ENCODE measurements at regions not wholly inside any gene's neighbourhood (a gene's known extent, or its start where the extent isn't known, plus 50 kb on each side); places are given as distances from the start of the nearest gene placed in this dataset.

DNA sequence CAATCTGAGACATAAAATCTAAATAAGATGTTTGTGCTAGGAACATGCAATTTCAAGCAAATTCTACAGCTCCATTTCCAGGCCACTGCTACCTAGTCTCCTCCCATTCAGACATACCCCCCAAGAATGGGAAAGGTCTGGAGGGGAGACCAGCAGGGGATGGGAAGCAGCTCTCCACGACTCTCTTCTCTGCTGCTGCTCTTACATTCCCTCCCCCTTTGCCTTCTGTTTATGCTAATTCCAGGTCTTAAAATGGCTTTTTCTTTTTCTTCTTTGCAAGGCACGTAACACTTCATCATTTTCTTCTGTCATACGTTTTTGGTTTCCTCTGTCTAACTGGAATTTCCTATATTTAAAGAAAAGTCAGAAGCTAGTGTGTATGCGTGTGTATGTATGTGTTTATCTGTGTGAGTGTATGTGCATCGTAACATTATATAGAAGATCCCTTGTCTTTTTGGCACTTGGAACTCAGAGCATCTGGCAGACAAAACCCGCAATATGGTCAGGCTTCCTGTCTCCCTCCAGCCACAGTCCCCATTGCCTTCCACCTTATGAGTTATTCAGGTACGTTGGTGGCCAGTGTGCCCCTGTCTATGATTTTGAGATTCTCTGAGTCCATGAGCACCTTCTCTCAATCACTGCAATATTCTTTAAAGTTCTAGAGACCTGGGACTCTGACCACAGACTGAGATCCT, 493.7 kb downstream of the BTBD3 start:
- CTCF ChIA-PET, result no interaction called here
- POLR2A ChIA-PET, result no interaction called here

DNA sequence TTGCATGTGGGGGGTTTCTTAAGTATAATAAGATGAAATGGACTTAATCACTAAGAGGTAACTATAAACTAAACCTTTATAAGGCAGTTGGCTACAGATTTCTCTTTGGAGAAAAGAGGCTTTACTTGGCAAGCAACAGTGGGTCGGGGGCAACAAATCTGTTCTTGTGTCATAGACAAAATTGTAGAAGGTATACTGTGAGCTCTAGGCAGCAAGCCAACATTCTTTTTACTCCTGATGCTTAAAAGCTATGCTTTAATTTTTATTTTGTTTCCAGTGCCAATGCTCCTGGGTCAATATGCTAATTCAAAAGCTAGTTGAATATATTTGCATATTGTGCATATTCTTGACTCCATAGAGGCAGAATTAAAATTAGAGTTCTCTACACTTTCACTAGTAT, 495.4 kb downstream of the BTBD3 start:
- ChIA-PET POLR2A (no interaction called here), CTCF (no interaction called here)

DNA sequence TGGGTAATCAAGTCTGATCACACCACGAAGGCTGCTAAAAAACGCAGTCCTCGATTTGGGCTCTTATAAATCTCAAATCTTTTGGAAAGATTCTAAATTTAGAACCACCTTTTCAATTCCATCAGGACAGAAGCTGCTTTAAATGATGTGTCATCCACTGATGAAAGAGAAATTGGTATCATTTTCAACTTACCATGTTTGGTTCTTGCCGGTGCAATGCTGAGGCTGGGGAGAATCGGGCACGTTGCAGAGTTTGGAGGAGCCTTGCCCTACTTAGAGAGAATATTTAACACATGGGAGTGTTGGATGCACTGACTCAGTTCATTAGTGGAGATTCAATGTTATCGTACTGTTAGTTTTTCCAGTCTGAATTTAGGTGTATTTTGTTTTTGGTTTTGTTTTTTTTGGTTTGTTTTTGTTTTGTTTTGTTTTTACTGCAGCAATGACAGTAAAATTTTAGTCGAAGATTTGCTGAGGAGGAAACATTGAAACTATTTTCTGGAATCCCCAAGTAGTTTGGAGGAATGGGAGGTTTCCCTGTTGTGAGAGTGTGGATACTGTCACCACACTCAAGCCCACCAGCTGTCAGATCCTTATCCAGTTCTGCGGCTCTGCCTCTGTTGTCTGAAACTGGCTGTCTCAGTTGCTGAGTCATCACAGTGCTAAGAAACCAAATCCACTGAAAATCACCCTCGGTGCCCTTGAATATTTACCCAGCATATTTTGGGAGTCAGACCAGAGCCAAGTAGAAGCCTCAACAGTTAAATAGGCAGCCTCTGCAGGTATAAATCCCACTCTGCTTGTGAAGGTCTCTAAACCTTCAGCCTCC, 497.0 kb downstream of the BTBD3 start:
- ChIA-PET POLR2A (no interaction called here), CTCF (no interaction called here)

DNA sequence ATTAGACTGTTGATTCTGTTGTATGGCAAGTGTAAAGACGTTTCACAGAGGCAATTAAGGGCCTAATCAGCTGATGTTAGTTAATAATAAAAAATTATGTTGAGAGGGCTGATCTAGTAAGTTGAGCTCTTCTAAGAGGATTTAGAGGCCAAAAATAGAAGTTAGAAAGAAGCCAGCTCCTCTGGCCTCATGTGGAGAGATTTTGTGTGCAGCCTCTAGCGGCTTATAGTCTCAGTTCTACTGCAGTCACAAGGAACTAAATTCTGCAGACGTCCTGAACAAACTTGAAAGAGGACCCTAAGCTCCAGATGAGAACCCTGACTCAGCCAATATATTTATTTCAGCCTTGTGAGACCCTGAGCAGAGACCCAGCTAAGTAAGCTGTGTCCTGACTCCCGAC, 498.6 kb downstream of the BTBD3 start:
- ChIA-PET POLR2A (no interaction called here), CTCF (no interaction called here)

GRCh38 chr20:12433724-12434123, 516.0 kb downstream of the BTBD3 start:
- POLR2A ChIA-PET, result no interaction called here
- CTCF ChIA-PET, result no interaction called here

DNA sequence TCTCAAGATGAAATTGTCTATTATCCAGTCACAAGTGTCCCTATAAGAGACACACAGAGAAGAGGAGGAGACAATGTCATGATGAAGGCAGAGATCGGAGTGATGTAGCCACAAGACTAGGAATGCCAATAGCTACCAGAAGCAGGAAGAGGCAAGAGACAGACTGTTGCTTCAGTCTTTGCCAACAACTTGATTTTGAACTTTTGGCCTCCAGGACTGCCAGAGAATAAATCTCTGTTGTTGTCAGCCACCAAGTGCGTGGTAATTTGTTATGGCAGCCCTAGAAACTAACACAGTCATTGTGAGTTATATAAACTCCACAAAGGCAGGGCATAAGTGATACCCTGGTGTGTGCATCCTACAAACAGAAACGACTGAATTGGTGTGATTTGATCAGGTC, 517.0 kb downstream of the BTBD3 start:
- ChIA-PET POLR2A (no interaction called here), CTCF (no interaction called here)

- POLR2A ChIA-PET, result no interaction called here
- CTCF ChIA-PET, result no interaction called here
Observed at GRCh38 chr20:12435268-12435667, 517.6 kb downstream of the BTBD3 start.

- CTCF ChIA-PET, result no interaction called here
- POLR2A ChIA-PET, result no interaction called here
Observed at GRCh38 chr20:12453711-12454110, 536.0 kb downstream of the BTBD3 start.

DNA sequence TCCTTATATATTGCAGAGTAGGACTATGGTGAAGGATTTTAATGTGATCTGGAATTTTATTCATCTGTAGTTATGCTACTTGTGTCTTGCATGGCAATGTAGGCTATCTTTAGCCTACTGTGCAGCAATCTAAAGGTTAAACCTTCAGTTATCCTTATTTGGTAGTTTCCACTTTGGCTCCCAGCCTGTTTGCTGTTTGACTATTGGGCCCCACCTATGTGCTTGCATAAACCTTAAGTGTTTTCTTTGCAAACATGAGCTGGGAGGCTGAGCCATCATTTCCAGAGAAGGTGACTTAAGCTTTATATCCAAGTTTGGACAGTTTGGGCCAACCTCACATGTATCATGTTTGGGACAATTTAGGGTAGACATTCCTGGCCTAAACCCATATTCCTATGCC, 537.5 kb downstream of the BTBD3 start:
- ChIA-PET CTCF (no interaction called here), POLR2A (no interaction called here)

- CTCF ChIA-PET, result no interaction called here
- POLR2A ChIA-PET, result no interaction called here
Observed at GRCh38 chr20:12458241-12458640, 540.5 kb downstream of the BTBD3 start.

- CTCF ChIA-PET, result no interaction called here
- POLR2A ChIA-PET, result no interaction called here
Observed at GRCh38 chr20:12464036-12464435, 544.7 kb upstream of the SPTLC3 start.

DNA sequence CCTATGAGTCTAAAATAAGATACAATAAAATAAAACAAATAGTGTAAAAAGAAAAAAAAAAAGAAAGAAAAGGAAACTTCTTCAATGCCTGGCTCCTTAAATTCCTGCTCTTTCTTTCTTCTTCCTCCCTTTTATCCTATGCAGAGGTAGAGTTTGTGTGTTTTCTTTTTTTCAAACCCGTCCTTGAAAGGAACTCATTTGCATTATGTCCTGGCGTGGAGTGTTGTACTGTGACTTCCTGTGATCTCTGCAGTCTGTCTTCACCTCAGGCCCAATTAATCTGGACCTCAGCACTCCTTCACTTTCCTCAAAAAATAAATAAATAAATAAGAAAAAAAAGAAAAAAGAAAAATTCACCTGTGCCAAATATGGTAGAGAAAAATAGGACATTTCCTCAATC, 541.9 kb upstream of the SPTLC3 start:
- ChIA-PET CTCF (interaction anchor here (0.6 kb wide), 1 partner anchor 490 kb away, joined by 3 read pairs; no protein-coding TSS in a partner anchor), POLR2A (no interaction called here)

GRCh38 chr20:12467758-12468157, 541.0 kb upstream of the SPTLC3 start:
- POLR2A ChIA-PET, result no interaction called here
- CTCF ChIA-PET, result no interaction called here

- POLR2A ChIA-PET, result no interaction called here
- CTCF ChIA-PET, result no interaction called here
Observed at GRCh38 chr20:12482661-12483060, 526.1 kb upstream of the SPTLC3 start.

GRCh38 chr20:12502443-12502842, 506.3 kb upstream of the SPTLC3 start:
- POLR2A ChIA-PET, result no interaction called here
- CTCF ChIA-PET, result no interaction called here

DNA sequence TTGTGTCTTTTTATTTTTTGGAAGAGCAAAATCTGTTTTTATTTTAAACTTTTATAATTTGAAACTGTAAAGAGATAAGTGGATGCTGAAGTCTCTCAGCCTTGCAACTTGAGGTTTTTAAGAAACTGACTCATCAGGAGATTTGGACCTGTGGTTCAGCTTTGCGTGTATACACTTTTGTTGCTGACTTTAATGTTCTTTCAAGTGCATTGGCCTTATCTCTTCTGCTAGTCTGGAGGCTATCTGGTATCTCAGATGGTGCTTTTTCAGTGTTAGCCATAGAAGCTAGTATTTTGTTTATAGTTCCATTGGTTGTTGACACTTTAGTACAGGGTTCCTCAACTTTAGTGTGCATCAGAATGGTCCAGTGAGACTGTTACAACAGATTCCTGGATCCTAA, 504.0 kb upstream of the SPTLC3 start:
- ChIA-PET CTCF (no interaction called here), POLR2A (no interaction called here)

- POLR2A ChIA-PET, result no interaction called here
- CTCF ChIA-PET, result no interaction called here
Observed at GRCh38 chr20:12511499-12511898, 497.3 kb upstream of the SPTLC3 start.

DNA sequence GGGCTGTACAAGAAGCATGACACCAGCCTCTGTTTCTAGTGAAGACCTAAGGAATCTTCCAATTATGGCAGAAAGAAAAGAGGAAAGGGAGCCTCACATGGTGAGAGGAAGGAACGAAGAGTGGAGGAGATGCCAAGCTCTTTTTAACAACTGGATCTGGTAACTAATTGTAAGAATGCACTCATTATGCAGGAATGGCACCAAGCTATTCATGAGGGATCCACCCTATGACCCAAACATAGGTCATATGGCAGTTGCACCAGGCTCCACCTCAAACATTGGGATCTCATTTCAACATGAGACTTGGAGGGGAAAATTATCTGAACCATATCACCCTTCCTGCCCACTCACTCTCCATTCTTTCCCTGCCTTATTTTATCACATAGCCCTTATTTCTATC, 496.0 kb upstream of the SPTLC3 start:
- ChIA-PET CTCF (no interaction called here), POLR2A (no interaction called here)

GRCh38 chr20:12528104-12528503, 480.7 kb upstream of the SPTLC3 start:
- ChIA-PET CTCF (no interaction called here), POLR2A (no interaction called here)

GRCh38 chr20:12528591-12529041, 480.2 kb upstream of the SPTLC3 start:
- POLR2A ChIA-PET, result interaction anchor here (0.7 kb wide), 1 partner anchor 779 kb away, joined by 3 read pairs; no protein-coding TSS in a partner anchor

DNA sequence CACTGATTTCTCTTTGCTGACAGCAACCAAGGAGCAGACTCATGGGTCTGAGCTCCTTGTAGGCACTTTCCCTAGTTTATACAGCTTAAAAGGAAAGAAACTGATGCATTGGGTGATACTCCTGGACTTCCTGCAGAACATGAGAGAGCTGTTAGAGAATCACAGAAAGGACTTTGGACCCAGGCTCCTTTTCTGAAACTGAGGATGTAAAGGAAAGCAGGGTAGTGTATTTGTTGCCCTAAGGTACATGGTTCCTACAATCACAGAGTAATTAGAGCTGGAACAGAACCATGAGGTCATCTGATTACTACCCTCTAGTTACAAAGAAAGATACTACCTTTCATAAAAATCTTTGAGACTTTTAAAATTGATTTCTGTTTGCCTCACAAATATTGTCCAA, 477.1 kb upstream of the SPTLC3 start:
- CTCF ChIA-PET, result no interaction called here
- POLR2A ChIA-PET, result no interaction called here

More at GRCh38 chr20:12528591-12529041, 480.2 kb upstream of the SPTLC3 start:
- CTCF ChIA-PET, result no interaction called here

DNA sequence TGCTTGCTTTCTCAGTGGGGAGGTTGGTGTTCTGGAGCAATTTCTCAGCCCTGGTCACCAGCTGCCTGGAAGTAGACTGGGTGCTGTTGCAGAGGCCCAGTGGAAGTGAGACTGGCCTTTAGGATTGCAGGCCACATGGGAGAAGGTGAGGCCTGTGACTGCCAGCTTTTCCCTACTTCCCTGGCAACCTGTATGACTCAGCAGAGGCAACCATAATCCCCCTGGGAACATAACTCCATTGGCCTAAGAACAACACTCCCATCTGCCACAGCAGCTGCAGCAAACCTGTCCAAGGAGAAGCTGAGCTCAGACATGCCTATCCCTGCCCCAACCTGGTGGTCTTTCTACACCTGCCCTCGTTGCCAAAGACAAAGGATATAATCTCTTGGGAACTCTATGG, 473.5 kb upstream of the SPTLC3 start:
- POLR2A ChIA-PET, result no interaction called here

More for the DNA sequence above, 473.5 kb upstream of the SPTLC3 start:
- CTCF ChIA-PET, result no interaction called here

Measured in activated CD8-positive, alpha-beta memory T cell treated with anti-CD3 and anti-CD28 coated beads for 36 hours (primary cell).